Kidney (tissue), 13 donors: ENCODE measurements at regions not wholly inside any gene's neighbourhood (a gene's known extent, or its start where the extent isn't known, plus 50 kb on each side); places are given as distances from the start of the nearest gene placed in this dataset.

Experiments used
- DNase-seq, 5 donors: peaks; one replicate each; pipeline ENCODE4 v3.0.0-alpha.2; 2013 to 2020
- FAIRE-seq: peaks from 2 replicates; lab custom pipeline; 2012; peaks lifted over from hg19 to GRCh38; lab: Jason Lieb, UNC
- H3K27ac ChIP-seq, 2 donors: one replicate each; pipeline ENCODE4 v1.7.0; 2013; ENCODE audit warnings: low read depth in 2 of 2, low read length in 2 of 2, inconsistent platforms in 1 of 2
- H3K27me3 ChIP-seq: one replicate; pipeline ENCODE4 v1.7.1; 2013; ENCODE audit warnings: low read length, inconsistent platforms; ENCODE audit not compliant: control insufficient read depth, insufficient read depth
- H3K36me3 ChIP-seq, 3 donors: one replicate each; pipeline versions ENCODE4 v1.7.0 to v1.7.1; 2013; ENCODE audit warnings: low read length in 3 of 3, control low read depth in 1 of 3, inconsistent platforms in 1 of 3; ENCODE audit not compliant: insufficient read depth in 3 of 3, control insufficient read depth in 2 of 3
- H3K4me1 ChIP-seq, 3 donors: one replicate each; pipeline versions ENCODE4 v1.7.0 to v1.7.1; 2013; ENCODE audit warnings: low read length in 3 of 3, inconsistent platforms in 1 of 3, low read depth in 1 of 3; ENCODE audit not compliant: control insufficient read depth in 2 of 3, insufficient read depth in 2 of 3
- H3K4me3 ChIP-seq, 3 donors: one replicate each; pipeline versions ENCODE4 v1.7.0 to v1.8.1; 2013; ENCODE audit warnings: low read length in 3 of 3, control low read depth in 1 of 3, inconsistent platforms in 1 of 3
- H3K9ac ChIP-seq, 3 donors: one replicate each; pipeline versions ENCODE4 v1.7.0 to v1.7.1; 2013; ENCODE audit warnings: low read length in 3 of 3, control low read depth in 1 of 3, inconsistent platforms in 1 of 3
- H3K9me3 ChIP-seq, 3 donors: one replicate each; pipeline versions ENCODE4 v1.7.0 to v1.7.1; 2013; ENCODE audit warnings: low read length in 3 of 3, control low read depth in 1 of 3, inconsistent platforms in 1 of 3; ENCODE audit not compliant: control insufficient read depth in 2 of 3, insufficient read depth in 1 of 3
- CTCF ChIP-seq: IDR thresholded peaks from 3 replicates; pipeline ENCODE4 v1.5.1; 2012; ENCODE audit warnings: mild to moderate bottlenecking, moderate library complexity, borderline replicate concordance; ENCODE audit not compliant: insufficient read depth; ENCODE audit errors: extremely low read depth
- intact Hi-C: fragments of 100-400 bp; cut with DNase I; formaldehyde crosslinking; loops from one replicate; pipeline ENCODE4 v1.11.1; 2022
- donor health status: control.
- donor health status: control.
- donor health status: control.
- donor health status: control.
- donor health status: control.
- donor health status: DM: yes; HTN: yes; CAD: no.
- donor health status: Normal renal cell carcinoma (clear cell type).

GRCh38 chr2:52498077-52498750, 1269.4 kb upstream of the CHAC2 start:
- Histone ChIP-seq H3K4me1 (no peaks in the 10 kb centered on the region), H3K4me3 (no peak overlapping the region), H3K36me3 (no peaks in the 10 kb centered on the region), H3K9ac (no peak overlapping the region), H3K27me3 (no peaks in the 10 kb centered on the region), H3K27ac (no peak overlapping the region), H3K9me3 (peaks cover 0 to 3% (median 0%) of the 10 kb centered on the region in 3 donors)
- no peak for TF ChIP-seq CTCF
- intact Hi-C loops: no loop called here
- DNase-seq: no peak
- FAIRE-seq: no peak

- intact Hi-C loops: no loop called here
- peaks cover 0 to 3% (median 0%) of the 10 kb centered on the region in 3 donors for H3K9me3 ChIP-seq
- H3K36me3 ChIP-seq: no peaks in the 10 kb centered on the region
- DNase-seq (no peak), FAIRE-seq (no peak)
- no peak overlapping the region for H3K27ac ChIP-seq
- H3K9ac ChIP-seq: no peak overlapping the region
- no peaks in the 10 kb centered on the region for H3K27me3 ChIP-seq
- TF ChIP-seq CTCF: no peak
- H3K4me1 ChIP-seq: no peaks in the 10 kb centered on the region
- H3K4me3 ChIP-seq: no peak overlapping the region
These were observed 1271.8 kb upstream of the CHAC2 start for GRCh38 chr2:52495816-52496215.

- intact Hi-C loops: no loop called here
- Histone ChIP-seq H3K36me3 (no peaks in the 10 kb centered on the region), H3K4me1 (no peaks in the 10 kb centered on the region), H3K27ac (no peak overlapping the region), H3K27me3 (no peaks in the 10 kb centered on the region), H3K9me3 (no peaks in the 10 kb centered on the region), H3K4me3 (no peak overlapping the region), H3K9ac (no peak overlapping the region)
- FAIRE-seq (no peak), DNase-seq (no peak)
- TF ChIP-seq CTCF: no peak
These were observed 1290.4 kb upstream of the CHAC2 start for GRCh38 chr2:52477166-52477565.

- no peaks in the 10 kb centered on the region for H3K36me3 ChIP-seq
- H3K9me3 ChIP-seq: no peaks in the 10 kb centered on the region
- intact Hi-C loops: no loop called here
- no peaks in the 10 kb centered on the region for H3K27me3 ChIP-seq
- FAIRE-seq: no peak
- H3K9ac ChIP-seq: no peak overlapping the region
- no peak overlapping the region for H3K27ac ChIP-seq
- no peak for DNase-seq
- H3K4me3 ChIP-seq: no peak overlapping the region
- no peak for TF ChIP-seq CTCF
- no peaks in the 10 kb centered on the region for H3K4me1 ChIP-seq
These were observed 1292.0 kb upstream of the CHAC2 start for GRCh38 chr2:52475590-52475989.
